CD4-positive, alpha-beta T cell treated with Interleukin-21 for 1 hour (primary cell): ENCODE measurements at regions not wholly inside any gene's neighbourhood (a gene's known extent, or its start where the extent isn't known, plus 50 kb on each side); places are given as distances from the start of the nearest gene placed in this dataset.
"Not testable (repeated sequence)": the region's sequence is repeated elsewhere in the genome, so short reads cannot be mapped to it uniquely, and the experiment has no call there.

ENCODE experiments used
- DNase-seq: peaks from one replicate; pipeline ENCODE4 v3.0.0-alpha.2; 2020

DNA sequence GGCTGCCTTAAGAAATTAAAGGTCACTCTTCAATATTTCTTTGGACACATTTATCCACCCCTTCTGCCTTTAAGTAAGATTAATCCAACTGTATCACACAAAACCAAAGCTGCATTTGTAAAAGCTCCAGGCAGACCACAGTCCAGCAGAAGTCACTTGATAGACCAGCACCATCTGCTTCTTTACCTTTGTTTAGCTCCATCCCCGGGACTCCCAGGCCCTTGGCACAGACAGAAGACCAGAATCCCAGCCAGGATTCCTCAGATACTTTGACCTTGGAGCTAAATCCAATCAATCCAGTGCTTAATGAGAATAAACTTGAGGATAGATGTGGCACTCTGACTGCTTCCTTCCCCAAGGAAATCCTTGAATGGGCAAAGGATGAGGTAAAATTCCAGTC lies 333.1 kb upstream of the RASGEF1B start:
- DNase-seq: no peak

DNA sequence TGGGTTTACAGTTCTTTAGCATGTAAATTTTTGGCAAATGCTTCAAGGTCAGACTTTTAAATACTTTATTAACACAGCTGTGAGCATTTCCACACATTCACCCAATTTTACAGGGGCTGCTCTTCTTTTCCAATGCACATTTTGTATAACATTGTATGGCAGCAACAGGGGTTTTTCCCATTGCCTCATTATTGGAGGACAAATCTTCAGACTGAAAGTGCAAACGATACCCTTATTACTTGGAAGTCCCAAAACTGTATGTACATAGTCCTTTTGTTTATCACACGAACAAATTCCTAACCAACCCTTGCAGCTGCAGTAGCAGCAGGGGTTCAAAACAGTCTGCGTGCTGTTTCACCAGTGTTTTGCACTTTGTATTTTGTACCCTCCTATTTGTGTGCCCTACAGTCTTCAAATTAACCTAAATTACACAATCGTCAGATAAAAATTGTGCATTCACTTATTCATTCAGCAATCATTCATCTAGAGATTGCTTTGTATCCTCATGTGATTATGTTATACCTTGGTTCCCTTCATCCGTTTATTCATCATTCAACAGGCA lies 330.7 kb upstream of the RASGEF1B start:
- DNase-seq: no peak

DNA sequence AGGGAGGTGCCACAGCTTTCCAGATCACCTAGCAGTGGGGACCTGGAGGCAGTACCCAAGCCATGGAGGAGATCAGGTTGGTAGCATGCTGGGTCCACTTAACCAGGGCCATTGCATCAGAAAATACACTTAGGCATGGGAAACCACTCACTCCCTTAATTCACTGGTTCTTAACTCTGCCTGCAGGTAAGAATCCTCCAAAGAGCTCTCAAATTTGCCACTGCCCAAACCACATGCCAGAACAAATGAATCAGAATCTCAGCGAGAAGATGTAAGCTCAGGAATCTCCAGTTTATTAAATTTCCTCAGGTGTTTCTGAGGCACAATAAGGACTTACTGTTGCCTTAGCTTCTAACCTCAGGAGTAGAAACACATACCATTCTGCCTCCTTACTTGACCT lies 327.7 kb upstream of the RASGEF1B start:
- DNase-seq: no peak

DNA sequence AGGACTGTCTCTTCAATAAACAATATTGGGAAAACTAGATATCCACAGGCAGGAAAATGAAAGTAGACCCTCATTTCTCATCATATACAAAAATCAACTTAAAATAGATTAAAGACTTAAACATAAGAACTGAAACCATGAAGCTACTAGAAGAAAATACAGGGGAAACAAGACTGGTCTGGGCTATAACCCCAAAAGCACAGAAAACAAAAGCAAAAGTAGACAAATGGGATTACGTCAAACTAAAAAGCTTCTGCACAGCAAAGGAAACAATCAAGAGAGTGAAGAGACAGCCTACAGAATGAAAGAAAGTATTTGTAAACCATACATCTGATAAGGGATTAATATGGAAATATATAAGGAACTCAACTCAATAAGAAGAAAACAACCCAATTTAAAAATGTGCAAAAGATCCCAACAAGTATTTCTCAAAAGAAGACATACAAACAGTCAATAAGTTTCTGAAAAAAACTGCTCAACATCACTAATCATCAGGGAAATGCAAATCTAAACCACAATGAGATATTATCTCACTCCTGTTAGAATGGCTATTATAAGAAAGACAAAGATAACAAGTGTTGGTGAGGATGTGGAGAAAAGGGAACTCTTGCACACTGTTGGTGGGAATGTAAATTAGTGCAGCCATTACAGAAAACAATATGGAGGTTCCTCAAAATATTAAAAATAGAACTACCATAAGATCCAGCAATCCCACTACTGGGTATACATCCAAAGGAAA lies 325.3 kb upstream of the RASGEF1B start:
- DNase-seq: peak; percentile 8

DNA sequence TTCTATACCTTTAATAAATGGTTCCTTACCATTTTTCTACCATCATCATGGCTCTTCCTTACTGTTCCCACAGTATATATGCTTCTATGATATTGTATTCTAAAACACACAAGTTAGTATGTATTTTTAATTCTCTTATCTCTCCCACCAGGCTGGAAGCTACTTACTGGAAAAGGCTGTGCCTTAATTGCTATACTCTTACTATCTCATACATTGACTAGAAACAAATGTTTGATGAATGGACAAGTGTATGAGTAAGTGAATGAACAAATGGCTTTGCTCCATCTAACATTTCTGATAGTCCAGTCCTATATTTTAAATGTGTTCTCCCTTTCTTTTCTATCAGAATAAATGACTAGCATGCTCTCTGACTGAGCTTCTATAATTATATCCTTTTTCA lies 320.8 kb upstream of the RASGEF1B start:
- no peak for DNase-seq

DNA sequence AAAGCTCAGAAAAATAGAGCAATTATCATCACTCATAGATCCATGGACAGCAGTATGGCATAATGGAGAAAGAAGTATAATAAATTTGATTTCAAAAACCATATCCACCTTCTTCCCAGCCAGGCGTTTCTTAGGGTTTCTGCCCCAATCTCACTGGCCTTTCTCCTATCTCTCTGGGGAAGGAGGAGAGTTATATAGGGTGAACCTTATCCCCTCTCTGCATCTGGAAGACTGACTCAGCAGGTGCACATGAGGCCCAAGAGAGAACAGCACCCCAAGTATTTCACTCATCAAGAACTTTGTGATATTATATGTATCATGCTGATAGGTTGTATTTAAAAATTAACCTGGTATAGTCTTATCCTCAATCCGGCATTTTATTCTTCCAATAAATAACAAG lies 318.8 kb upstream of the RASGEF1B start:
- DNase-seq: no peak

DNA sequence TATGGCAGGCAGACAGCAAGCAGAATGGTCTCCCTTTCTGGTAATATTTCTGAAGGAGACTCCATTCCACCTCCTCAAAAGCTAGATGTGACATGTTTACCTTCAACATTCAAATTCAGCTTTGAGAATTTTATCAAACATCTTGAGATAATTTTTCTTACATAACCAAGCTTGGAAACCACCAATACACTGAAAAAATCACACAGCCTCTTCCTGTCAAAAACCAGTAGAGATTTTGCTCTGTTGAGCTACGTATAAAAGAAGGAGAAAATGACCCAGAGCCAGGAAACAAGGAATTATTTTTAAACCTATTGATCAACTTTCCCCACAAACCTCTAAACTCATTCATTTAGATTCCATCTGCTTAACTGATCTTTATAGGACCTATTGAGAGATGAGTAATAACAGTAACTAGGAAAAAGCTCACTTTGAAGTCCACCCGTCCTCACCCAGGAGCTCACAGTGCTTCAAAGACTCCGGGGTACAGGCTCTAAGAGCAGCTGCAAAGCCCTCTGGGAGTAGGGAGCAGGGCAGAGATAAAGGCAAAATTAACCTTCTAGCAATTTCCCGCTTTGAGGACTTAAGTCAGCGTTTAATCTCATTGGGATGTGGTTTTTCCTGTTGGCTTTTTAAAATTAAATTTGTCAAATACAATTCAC lies 318.2 kb upstream of the RASGEF1B start:
- no peak for DNase-seq

DNA sequence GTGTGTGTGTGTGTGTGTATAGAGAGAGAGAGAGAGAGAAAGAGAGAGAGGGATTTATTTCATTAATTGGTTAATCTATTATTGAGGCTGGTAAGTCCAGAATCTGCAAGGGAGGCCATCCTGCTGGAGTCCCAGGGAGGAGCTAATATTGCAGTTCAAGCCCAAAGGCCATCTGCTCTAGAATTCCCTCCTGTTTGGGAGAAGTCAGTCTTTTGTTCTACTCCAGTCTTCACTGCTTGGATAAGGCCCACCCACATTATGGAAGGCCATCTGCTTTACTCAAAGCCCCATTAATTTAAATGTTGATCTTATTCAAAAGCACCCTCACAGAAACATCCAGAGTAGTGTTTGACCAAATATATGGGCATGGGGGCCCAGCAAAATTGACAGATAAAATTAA lies 317.5 kb upstream of the RASGEF1B start:
- no peak for DNase-seq

DNA sequence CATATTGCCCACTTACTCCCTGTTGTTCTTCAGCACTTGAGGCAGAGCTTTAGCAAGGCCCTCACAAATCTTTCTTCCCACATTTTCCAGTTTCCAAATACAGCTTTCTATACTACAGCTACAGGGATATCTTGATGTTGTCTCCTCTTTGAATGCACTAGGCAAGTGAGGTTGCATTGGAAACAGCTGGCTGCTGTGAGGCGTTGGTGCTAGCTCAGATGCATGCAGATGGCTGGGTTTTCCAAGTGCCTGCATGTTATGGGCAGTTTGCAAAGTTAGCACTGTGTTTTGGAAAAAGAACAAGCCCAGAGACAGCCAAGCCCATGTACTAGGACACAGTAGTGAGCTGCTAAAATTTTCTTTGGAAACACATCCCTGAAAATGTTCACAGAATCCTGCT lies 315.1 kb upstream of the RASGEF1B start:
- DNase-seq: no peak

DNA sequence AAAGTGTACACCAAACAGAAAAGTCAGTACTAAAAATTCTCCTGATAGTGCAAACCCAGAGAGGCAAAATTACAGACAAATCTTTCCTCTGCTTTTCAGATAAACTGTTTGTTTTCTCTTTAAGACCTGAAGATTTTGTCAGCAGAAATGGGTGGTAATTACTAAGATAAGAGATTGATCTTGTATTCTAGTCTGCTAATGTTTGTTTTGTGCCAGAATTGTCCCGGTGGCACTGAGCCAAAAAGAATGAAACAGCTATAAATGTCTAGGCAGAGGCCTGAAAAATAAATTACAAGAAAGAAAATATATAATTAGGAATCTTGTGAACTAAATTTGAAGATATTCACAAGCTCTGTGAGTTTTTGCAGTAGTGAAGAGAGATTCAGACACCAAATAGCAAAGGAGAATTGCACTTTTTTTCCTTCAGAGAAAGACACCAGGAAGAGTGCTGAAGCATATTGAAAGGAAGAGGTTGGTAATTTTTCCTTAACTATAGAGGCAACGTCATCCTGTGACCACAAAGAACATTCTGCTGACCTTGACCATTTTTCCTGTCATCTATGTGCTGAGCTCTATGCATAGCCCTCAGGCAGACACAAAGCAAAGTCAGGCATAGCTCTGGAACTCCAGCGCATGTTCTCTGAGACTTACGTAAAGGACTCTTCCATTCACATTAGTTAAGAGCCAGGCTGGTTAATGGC lies 314.5 kb upstream of the RASGEF1B start:
- no peak for DNase-seq

DNA sequence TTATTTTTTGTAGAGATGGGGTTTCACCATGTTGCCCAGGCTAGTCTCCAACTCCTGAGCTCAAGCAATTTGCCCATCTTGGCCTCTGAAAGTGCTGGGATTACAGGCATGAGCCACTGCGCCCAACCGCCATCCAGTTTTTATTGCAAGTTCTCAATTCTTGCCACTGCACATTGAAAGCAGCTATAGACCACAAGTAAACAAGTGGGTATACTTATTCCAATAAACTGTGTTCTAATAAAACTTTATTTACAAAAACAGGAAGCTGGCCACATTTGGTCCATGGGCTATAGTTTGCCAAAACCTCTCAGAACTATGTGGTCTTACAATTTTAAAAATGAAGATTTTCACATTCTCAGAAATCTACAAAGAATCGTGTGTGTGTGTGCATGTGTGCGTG lies 313.6 kb upstream of the RASGEF1B start:
- no peak for DNase-seq

DNA sequence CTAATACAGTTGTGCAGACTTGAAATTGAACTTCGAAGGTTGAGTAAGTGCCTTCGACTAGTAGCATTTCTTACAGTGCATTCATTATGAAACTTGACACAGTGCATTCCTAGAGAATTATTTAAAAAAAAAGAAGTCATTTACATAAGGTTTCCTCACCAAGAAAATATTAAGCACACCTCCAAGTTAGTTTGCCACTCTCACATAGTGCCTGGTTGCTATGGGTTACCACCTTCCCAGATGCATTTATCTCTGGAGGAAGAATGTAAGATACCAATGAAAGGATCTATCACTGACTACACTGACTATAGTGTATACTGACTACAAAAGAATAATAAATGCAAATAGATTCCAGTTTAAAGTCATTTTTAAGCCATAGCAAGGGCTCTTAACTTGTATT lies 311.9 kb upstream of the RASGEF1B start:
- no peak for DNase-seq

DNA sequence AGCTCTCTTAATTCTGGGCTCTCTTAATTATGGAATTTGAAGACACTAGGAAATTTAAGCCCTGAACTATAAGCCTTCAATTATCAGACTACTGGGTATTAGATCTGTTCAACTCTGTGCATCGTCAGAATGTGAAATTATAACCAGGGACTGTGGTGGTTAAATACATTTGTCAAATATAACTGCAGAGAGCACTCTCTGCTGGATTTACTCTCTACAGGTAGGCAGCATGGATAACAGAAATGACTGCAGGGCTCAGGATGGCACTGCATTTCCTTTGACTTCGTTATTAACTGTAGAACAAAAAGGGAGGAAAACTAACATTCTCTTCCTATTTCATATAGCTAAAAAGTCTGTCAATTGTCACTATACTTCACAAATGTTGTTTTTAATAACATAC lies 310.1 kb upstream of the RASGEF1B start:
- DNase-seq: no peak

DNA sequence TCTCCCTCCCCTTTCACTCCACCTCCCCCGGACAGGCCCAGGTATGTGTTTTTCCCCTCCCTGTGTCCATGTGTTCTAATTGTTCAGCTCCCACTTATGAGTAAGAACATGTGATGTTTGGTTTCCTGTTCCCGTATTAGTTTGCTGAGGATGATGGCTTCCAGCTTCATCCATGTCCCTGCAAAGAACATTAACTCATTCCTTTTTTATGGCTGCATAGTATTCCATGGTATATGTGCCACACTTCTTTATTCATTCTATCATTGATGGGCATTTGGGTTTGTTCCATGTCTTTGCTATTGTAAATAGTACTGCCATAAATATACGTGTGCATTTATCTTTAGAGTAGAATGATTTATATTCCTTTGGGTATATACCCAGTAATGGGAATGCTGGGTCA lies 306.0 kb upstream of the RASGEF1B start:
- not testable (repeated sequence) for DNase-seq

DNA sequence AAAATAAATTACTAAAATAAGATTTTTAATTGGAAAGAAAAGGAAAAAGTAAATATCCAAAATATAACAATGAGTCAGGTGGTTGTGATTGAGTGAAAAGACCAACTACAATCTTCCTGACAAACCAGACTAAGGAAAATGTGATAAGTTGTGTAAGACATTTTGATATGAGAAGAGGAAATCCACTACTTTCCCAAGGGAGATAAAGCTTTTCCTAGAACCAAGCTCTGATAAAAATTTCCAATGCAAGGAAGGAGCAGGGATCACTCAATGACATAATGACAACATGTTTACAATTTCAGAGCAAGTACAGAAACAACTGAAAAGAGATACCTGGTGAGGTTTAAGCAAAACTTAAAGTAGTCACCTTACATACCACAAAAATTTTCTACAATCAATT lies 305.1 kb upstream of the RASGEF1B start:
- DNase-seq: no peak

DNA sequence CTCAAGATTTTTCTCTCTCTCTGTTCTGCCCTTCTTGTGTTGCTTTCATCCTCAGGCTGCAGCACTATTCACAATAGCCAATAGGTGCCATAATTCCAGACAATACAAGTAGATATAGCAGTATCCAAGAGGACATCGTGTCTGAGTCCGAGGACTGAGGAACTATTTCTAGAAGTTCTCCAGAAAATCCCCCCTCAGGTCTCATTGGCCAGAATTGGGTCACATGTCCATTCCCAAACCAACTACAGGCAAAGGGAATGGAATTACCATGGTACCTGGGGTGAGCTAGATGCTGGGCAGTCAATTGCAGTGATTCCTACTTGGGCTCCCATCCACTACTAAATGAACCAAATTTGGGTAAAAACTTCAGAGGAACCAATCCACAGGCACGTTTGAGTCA lies 301.9 kb upstream of the RASGEF1B start:
- no peak for DNase-seq

DNA sequence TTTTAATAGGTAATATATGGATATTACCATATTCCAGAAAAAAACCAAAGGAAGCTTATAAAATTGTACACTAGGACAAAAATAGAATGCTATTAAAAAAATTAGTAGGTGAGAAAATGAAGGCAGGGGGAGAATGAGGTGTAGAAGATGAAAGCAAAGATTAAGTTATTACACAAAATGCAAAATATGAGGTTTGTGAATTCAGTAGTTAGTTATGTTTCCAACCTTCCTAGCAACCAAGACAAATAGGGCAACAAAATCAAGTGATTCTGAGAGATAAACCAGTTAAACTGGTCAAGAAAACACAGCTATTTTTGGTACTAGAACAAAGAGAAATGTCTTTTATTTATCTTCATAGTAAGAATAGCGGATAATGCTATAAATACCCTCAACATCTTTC lies 300.0 kb upstream of the RASGEF1B start:
- DNase-seq: no peak

DNA sequence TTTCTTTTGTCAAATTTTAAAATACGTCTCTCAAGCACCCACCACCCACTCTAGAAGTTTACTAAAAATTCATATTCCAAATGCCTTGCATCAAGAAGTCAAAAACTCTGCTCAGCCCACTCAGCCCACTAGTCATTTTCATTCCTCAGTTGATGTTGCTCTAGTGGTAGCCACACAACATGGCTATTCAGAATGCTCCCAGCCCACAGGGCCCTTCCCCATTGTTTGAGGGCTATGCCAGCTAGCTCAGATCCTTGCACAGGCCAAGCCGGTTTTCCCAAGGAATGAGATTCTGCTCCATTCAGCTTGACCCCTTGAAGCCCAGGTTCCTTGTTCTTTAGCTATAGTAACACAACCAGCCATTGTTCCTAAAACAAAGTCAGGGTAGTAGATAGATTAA lies 297.5 kb upstream of the RASGEF1B start:
- no peak for DNase-seq

DNA sequence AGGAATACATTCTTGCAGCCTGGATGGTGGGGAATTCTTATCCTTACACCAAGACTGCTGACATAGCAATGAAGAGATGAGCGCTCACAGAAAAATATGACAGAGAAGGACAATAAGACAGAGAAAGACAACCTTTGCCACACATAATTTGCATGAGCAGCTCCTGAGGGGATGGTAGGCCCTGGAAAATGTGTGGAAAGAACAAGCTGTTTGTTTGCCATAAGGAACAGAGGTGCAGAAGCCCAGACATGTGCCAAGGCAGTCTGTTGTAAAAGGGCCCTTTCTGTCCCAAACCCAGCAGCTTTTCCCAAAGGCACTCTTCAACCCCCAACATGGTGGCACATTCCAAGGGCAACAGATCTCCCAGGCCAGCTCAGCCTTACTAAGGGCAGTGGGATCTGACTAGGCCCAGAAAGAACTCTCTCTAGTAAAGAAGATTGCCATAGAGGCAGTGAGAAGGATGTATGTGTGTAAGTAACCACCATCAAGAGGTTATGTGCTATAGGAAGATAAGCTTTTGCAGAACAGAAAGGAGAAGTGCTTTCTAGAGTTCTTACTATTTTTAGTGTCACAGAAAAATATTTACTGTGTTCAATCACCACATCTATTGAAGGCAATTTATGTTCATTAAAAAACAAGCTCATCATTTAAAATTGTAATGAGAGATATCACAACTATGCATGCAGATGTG lies 287.0 kb upstream of the RASGEF1B start:
- DNase-seq: no peak

DNA sequence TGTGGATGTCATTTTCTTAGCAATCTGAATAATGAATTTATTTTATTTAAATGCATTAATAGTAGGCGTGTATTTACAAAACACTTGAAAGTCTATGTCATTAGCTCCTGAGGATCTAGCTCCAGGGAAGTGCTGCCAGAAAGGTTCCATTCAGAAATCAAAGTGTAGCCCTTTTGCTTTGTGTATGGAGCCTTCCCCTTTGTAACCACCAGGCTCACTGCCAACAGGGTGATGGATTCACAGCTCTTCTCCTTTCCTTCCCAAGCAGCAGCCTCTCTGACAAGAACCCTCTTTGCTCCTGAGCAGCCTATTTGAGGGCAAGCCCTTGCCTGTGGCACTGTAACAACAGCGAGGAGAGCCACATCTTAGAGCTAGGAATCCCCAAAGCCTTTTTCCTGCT lies 286.0 kb upstream of the RASGEF1B start:
- DNase-seq: no peak

DNA sequence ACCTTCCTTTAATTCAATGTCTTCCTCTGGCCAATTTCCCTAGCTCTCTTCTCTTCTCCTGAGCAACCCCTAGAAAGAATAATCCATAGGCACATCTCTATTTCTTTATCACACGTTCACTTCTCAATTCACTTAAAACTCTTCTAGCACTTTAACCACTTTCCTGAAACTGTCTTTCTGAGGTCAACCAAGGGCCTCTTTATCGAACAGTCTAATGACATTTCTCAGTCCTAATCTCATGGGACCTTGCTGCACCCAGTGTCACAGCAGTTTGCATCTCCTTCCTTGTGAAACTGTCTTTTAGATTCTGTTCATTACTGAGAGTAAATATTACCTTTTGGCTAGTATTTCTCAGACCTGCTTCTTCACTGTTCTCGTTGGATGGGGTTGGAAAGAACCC lies 285.3 kb upstream of the RASGEF1B start:
- DNase-seq: no peak

DNA sequence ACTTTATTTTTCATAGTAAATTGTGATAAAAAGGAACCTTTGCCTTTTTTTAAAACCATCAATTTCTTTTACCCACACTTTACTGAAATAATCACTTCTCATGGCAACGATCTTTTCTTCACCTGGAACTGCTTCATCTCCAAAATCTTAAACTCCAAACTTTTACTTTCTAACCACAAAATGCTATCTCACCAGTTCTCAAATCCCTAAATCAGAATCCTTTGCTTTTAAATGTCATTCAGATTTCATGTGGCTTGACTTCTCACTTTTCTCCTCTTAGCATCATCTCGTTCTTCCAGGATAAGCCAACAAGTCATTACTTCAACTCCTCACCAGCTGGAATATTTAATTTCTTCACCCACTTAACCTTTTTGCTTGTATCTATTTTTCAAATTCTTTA lies 284.3 kb upstream of the RASGEF1B start:
- DNase-seq: no peak

DNA sequence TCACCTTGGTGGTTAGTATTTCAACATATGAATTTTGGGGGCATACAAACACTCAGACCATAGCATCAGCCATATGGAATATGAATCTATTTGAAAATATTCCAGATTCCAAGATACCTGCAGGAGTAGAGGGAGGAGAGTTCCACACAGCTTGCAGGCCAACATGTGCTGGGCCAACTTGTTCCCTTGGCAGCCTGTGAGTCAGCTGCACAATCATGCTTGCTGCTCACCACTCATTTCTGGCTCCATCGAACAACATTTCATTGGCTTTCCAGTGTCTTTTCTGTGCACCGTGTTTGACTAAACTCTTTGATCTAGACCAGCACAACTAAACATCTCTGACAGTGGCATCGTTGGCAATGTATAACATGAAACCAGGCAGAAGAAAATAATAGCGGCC lies 282.5 kb upstream of the RASGEF1B start:
- DNase-seq: no peak
